ENCODE measurements at regions not wholly inside any gene's neighbourhood (a gene's known extent, or its start where the extent isn't known, plus 50 kb on each side); places are given as distances from the start of the nearest gene placed in this dataset.

DNA sequence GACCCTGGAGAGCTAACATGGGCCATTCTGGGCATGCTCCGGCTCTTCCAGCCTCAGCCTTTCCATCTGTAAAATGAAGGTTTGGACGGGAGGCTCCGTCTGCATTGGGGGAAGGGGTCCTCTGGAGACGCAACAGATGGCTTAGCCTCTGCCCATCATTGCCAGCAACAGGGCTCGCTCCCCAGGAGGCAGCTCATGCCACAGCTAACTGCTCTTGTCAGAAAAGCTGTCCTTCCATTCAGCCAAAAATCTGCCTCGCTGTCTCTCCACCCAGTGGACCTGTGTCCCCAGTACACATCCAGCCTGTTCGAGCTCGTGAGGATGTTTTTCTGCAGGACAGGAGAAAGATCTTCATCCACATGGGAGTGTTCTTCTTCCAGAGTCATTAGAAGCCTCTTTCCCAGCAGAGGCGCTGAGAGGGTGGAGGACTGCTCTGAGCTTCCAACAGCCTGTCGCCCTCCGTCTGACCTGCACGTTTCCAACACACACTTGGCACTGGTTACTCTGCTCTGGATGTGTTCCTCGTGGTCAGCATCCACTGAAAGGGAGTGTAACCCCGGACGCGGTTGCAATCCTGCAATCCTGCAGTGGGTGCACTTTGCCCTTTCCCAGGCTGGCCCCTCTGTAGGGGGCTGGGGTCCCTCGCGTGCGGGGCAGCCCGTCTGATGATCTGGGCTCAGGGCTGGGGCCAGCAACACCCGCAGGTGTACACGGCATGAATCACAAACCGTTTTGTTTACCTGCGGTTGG lies 1340.9 kb downstream of the TBC1D22A start:
- intact Hi-C loops (cut with micrococcal nuclease), result no loop called here
- Histone ChIP-seq H3K27me3 (ENCODE audit: insufficient read depth, low read length) (0 out of 2 replicates have a peak, but pooled peaks cover 6% of the 10 kb centered on the region), H3K9me3 (ENCODE audit: control insufficient read depth in 1 of 2, insufficient read depth in 1 of 2, low read depth in 1 of 2, low read length in 2 of 2) (no peaks in the 10 kb centered on the region), H3K27ac (ENCODE audit: low read depth, low read length) (no peak overlapping the region), H3K9ac (ENCODE audit: low read length) (no peak overlapping the region), H3K9me2 (ENCODE audit: insufficient read depth) (no peaks in the 10 kb centered on the region), H3K4me2 (ENCODE audit: low read length) (no peak overlapping the region), H2AFZ (ENCODE audit: low read depth, low read length, poor library complexity, severe bottlenecking) (no peak overlapping the region), H4K20me1 (ENCODE audit: insufficient read depth) (no peaks in the 10 kb centered on the region), H3K79me2 (ENCODE audit: insufficient read depth, low read length) (no peaks in the 10 kb centered on the region), H3K36me3 (ENCODE audit: control insufficient read depth in 1 of 2, insufficient read depth in 2 of 2, low read length in 2 of 2) (no peaks in the 10 kb centered on the region), H3K4me3 (replicated peaks in 1 of 2; ENCODE audit: low read depth in 1 of 2, low read length in 2 of 2) (no peak overlapping the region), H3K4me1 (ENCODE audit: control insufficient read depth in 1 of 2, insufficient read depth in 2 of 2, low read length in 2 of 2) (no peaks in the 10 kb centered on the region)
- ChIA-PET RAD21 (ENCODE audit: low non-redundant PET in 1 of 2, low total read pairs in 2 of 2, uncharacterized antibody in 2 of 2, unreplicated experiment in 2 of 2) (no interaction called here), POLR2A (no interaction called here), CTCF (no interaction called here)
- TF ChIP-seq POLR2A (IDR thresholded peaks at IDR 0.05; ENCODE audit: borderline replicate concordance, extremely low read depth, insufficient read depth, insufficient read length) (no peak), JUND (IDR thresholded peaks at IDR 0.05) (no peak)
- ATAC-seq, result no peak
- BruUV-seq (replicated peaks), result no TSS peak
- no peak for DNase-seq (ENCODE audit: low read depth, low spot score)

DNA sequence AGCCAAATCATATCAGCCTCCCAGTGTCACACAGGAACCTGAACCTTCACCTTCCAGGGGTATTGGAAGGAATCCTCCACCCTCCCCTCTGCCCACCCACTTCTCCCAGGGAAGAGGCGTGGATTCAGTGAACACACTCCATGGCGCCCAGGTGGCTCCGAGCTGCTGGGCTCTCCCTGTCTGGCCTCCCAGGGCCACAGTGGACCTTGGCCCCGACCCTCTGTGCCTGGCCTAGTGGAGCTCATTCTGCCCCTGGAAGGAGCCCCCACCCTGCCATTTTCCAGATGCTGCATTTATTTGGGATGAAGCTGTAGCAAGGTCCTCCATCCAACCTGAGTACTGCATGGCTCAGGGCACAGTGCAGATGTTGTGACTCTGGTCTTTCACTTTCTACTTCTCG lies 1340.1 kb downstream of the TBC1D22A start:
- BruUV-seq (replicated peaks), result no TSS peak
- H3K79me2 ChIP-seq (ENCODE audit: insufficient read depth, low read length), result no peaks in the 10 kb centered on the region
- H4K20me1 ChIP-seq (ENCODE audit: insufficient read depth), result no peaks in the 10 kb centered on the region
- H3K27ac ChIP-seq (ENCODE audit: low read depth, low read length), result no peak overlapping the region
- H3K4me1 ChIP-seq (ENCODE audit: control insufficient read depth in 1 of 2, insufficient read depth in 2 of 2, low read length in 2 of 2), result no peaks in the 10 kb centered on the region
- no peaks in the 10 kb centered on the region for H3K36me3 ChIP-seq (ENCODE audit: control insufficient read depth in 1 of 2, insufficient read depth in 2 of 2, low read length in 2 of 2)
- intact Hi-C loops (cut with micrococcal nuclease), result no loop called here
- H3K9ac ChIP-seq (ENCODE audit: low read length), result no peak overlapping the region
- no peak for ATAC-seq
- CTCF ChIA-PET, result no interaction called here
- H2AFZ ChIP-seq (ENCODE audit: low read depth, low read length, poor library complexity, severe bottlenecking), result no peak overlapping the region
- POLR2A ChIA-PET, result no interaction called here
- H3K9me2 ChIP-seq (ENCODE audit: insufficient read depth), result no peaks in the 10 kb centered on the region
- no peak overlapping the region for H3K4me2 ChIP-seq (ENCODE audit: low read length)
- H3K9me3 ChIP-seq (ENCODE audit: control insufficient read depth in 1 of 2, insufficient read depth in 1 of 2, low read depth in 1 of 2, low read length in 2 of 2), result no peaks in the 10 kb centered on the region
- no peak for DNase-seq (ENCODE audit: low read depth, low spot score)
- no peak overlapping the region for H3K4me3 ChIP-seq (replicated peaks in 1 of 2; ENCODE audit: low read depth in 1 of 2, low read length in 2 of 2)
- 0 out of 2 replicates have a peak, but pooled peaks cover 6% of the 10 kb centered on the region for H3K27me3 ChIP-seq (ENCODE audit: insufficient read depth, low read length)
- RAD21 ChIA-PET (ENCODE audit: low non-redundant PET in 1 of 2, low total read pairs in 2 of 2, uncharacterized antibody in 2 of 2, unreplicated experiment in 2 of 2), result no interaction called here
- no peak for TF ChIP-seq CEBPB (IDR thresholded peaks at IDR 0.05; ENCODE audit: low read depth)
- no peak for TF ChIP-seq YY1 (IDR thresholded peaks at IDR 0.05; ENCODE audit: extremely low read depth, insufficient replicate concordance, low read depth, low read length)
- TF ChIP-seq EGR1 (IDR thresholded peaks at IDR 0.05; ENCODE audit: low read depth), result no peak
- no peak for TF ChIP-seq CBX3 (IDR thresholded peaks at IDR 0.05; ENCODE audit: low read depth)
- TF ChIP-seq JUND (IDR thresholded peaks at IDR 0.05), result no peak
- no peak for TF ChIP-seq SP1 (IDR thresholded peaks at IDR 0.05; ENCODE audit: low read depth)
- no peak for TF ChIP-seq FOSL1 (IDR thresholded peaks at IDR 0.05; ENCODE audit: low read depth)
- no peak for TF ChIP-seq ZNF274 (IDR thresholded peaks at IDR 0.05; ENCODE audit: low read depth, low read length)
- TF ChIP-seq, protein P1, sequence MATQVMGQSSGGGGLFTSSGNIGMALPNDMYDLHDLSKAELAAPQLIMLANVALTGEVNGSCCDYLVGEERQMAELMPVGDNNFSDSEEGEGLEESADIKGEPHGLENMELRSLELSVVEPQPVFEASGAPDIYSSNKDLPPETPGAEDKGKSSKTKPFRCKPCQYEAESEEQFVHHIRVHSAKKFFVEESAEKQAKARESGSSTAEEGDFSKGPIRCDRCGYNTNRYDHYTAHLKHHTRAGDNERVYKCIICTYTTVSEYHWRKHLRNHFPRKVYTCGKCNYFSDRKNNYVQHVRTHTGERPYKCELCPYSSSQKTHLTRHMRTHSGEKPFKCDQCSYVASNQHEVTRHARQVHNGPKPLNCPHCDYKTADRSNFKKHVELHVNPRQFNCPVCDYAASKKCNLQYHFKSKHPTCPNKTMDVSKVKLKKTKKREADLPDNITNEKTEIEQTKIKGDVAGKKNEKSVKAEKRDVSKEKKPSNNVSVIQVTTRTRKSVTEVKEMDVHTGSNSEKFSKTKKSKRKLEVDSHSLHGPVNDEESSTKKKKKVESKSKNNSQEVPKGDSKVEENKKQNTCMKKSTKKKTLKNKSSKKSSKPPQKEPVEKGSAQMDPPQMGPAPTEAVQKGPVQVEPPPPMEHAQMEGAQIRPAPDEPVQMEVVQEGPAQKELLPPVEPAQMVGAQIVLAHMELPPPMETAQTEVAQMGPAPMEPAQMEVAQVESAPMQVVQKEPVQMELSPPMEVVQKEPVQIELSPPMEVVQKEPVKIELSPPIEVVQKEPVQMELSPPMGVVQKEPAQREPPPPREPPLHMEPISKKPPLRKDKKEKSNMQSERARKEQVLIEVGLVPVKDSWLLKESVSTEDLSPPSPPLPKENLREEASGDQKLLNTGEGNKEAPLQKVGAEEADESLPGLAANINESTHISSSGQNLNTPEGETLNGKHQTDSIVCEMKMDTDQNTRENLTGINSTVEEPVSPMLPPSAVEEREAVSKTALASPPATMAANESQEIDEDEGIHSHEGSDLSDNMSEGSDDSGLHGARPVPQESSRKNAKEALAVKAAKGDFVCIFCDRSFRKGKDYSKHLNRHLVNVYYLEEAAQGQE (IDR thresholded peaks at IDR 0.05; ENCODE audit: low read depth), result no peak
- TF ChIP-seq, protein P2, sequence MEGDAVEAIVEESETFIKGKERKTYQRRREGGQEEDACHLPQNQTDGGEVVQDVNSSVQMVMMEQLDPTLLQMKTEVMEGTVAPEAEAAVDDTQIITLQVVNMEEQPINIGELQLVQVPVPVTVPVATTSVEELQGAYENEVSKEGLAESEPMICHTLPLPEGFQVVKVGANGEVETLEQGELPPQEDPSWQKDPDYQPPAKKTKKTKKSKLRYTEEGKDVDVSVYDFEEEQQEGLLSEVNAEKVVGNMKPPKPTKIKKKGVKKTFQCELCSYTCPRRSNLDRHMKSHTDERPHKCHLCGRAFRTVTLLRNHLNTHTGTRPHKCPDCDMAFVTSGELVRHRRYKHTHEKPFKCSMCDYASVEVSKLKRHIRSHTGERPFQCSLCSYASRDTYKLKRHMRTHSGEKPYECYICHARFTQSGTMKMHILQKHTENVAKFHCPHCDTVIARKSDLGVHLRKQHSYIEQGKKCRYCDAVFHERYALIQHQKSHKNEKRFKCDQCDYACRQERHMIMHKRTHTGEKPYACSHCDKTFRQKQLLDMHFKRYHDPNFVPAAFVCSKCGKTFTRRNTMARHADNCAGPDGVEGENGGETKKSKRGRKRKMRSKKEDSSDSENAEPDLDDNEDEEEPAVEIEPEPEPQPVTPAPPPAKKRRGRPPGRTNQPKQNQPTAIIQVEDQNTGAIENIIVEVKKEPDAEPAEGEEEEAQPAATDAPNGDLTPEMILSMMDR (IDR thresholded peaks at IDR 0.05 in 2 of 3, conservative IDR thresholded peaks at IDR 0.05 in 1 of 3; ENCODE audit: borderline replicate concordance in 1 of 3, insufficient read depth in 1 of 3, low read depth in 2 of 3, low read length in 2 of 3), result no peak
- TF ChIP-seq ZBTB33 (IDR thresholded peaks at IDR 0.05; ENCODE audit: extremely low read depth, insufficient replicate concordance, low read length), result no peak
- no peak for TF ChIP-seq POLR2AphosphoS5 (IDR thresholded peaks at IDR 0.05; ENCODE audit: low read depth, low read length)
